22Rv1 (cell line): ENCODE measurements at regions not wholly inside any gene's neighbourhood (a gene's known extent, or its start where the extent isn't known, plus 50 kb on each side); places are given as distances from the start of the nearest gene placed in this dataset.

Source experiments
- ZFX ChIP-seq: fragments of 450-650 bp; IDR thresholded peaks from 2 replicates; pipeline ENCODE4 v1.6.1; 2017; ENCODE audit warnings: antibody characterized with exemption, borderline replicate concordance
- TF ChIP-seq, protein P1 (sequence below): fragments of 450-650 bp; IDR thresholded peaks from 2 replicates; pipeline ENCODE4 v1.5.1; 2017; ENCODE audit warnings: mild to moderate bottlenecking

DNA sequence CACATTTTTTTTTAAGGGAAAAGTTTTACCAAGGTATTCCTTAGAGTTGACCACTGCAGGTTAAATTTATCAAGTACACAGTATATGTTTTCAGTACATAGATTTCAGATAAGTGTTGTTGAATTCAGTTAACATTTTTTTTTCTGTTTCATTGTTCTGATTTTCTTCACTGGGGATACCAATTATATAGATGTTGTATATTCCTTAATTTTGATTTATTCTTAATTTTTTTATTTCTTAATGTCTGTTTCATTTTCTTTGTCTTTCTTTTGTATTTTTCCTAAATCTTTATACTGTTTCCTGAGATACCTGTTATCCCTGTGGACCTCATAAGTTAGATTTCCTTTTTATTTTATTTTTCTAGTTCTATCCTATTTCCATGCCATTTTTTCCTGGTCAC is 234.8 kb downstream of the TTC6 start:
- TF ChIP-seq, protein P1, sequence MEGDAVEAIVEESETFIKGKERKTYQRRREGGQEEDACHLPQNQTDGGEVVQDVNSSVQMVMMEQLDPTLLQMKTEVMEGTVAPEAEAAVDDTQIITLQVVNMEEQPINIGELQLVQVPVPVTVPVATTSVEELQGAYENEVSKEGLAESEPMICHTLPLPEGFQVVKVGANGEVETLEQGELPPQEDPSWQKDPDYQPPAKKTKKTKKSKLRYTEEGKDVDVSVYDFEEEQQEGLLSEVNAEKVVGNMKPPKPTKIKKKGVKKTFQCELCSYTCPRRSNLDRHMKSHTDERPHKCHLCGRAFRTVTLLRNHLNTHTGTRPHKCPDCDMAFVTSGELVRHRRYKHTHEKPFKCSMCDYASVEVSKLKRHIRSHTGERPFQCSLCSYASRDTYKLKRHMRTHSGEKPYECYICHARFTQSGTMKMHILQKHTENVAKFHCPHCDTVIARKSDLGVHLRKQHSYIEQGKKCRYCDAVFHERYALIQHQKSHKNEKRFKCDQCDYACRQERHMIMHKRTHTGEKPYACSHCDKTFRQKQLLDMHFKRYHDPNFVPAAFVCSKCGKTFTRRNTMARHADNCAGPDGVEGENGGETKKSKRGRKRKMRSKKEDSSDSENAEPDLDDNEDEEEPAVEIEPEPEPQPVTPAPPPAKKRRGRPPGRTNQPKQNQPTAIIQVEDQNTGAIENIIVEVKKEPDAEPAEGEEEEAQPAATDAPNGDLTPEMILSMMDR, result no peak
- no peak for TF ChIP-seq ZFX
